ENCODE measurements at regions not wholly inside any gene's neighbourhood (a gene's known extent, or its start where the extent isn't known, plus 50 kb on each side); places are given as distances from the start of the nearest gene placed in this dataset.
A peak's percentile ranks its signal among the peaks of the same experiment; 100 is the strongest.
"Not testable (repeated sequence)": the region's sequence is repeated elsewhere in the genome, so short reads cannot be mapped to it uniquely, and the experiment has no call there.

GRCh38 chr17:65297916-65298315 lies 160.7 kb downstream of the RGS9 start:
- TF ChIP-seq CTCF (IDR thresholded peaks at IDR 0.05; ENCODE audit: borderline replicate concordance, control extremely low read depth, extremely low read depth, insufficient read depth, missing control alignments), result no peak
- DNase-seq (ENCODE audit: low spot score), result no peak
- in situ Hi-C loops (cut with MboI; ENCODE audit: low sequenced_read_pairs, unreplicated experiment), result loop anchor here (5.0 to 25.0 kb wide), 3 partner anchors 259 to 864 kb away; no protein-coding TSS in a partner anchor

DNA sequence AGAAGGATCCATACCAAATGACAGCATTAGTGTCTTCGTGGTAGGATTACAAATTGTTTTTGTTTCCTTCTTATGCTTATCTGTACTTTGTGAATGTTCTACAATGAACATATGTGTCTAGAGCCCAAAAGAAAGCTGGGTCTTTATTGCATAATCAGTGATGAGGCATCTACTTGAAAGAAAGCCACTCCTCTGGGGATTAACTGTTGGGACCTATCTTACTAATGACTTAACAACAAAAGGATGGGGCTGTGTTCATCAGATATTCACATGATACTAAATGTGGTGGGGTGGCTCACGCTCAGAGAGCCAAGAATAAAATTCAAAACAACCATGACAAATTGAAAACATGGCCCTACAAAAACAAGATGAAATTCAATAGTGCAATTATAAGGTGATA lies 160.2 kb downstream of the RGS9 start:
- DNase-seq (ENCODE audit: low spot score), result no peak
- no peak for TF ChIP-seq CTCF (IDR thresholded peaks at IDR 0.05; ENCODE audit: borderline replicate concordance, control extremely low read depth, extremely low read depth, insufficient read depth, missing control alignments)
- in situ Hi-C loops (cut with MboI; ENCODE audit: low sequenced_read_pairs, unreplicated experiment), result loop anchor here (5.0 to 25.0 kb wide), 3 partner anchors 260 to 865 kb away; no protein-coding TSS in a partner anchor

GRCh38 chr17:65294181-65294719 lies 157.1 kb downstream of the RGS9 start:
- in situ Hi-C loops (cut with MboI; ENCODE audit: low sequenced_read_pairs, unreplicated experiment), result loop anchor here (25.0 kb wide), 2 partner anchors 693 to 868 kb away; no protein-coding TSS in a partner anchor
- peak; percentile 72 for TF ChIP-seq CTCF (IDR thresholded peaks at IDR 0.05; ENCODE audit: borderline replicate concordance, control extremely low read depth, extremely low read depth, insufficient read depth, missing control alignments)
- DNase-seq (ENCODE audit: low spot score), result peak; percentile 73

- in situ Hi-C loops (cut with MboI; ENCODE audit: low sequenced_read_pairs, unreplicated experiment), result loop anchor here (25.0 kb wide), 2 partner anchors 694 to 869 kb away; no protein-coding TSS in a partner anchor
- TF ChIP-seq CTCF (IDR thresholded peaks at IDR 0.05; ENCODE audit: borderline replicate concordance, control extremely low read depth, extremely low read depth, insufficient read depth, missing control alignments), result no peak
- DNase-seq (ENCODE audit: low spot score), result no peak
These were observed 156.5 kb downstream of the RGS9 start for GRCh38 chr17:65293584-65294180.

GRCh38 chr17:65292430-65292829 lies 155.3 kb downstream of the RGS9 start:
- TF ChIP-seq CTCF (IDR thresholded peaks at IDR 0.05; ENCODE audit: borderline replicate concordance, control extremely low read depth, extremely low read depth, insufficient read depth, missing control alignments), result no peak
- in situ Hi-C loops (cut with MboI; ENCODE audit: low sequenced_read_pairs, unreplicated experiment), result loop anchor here (25.0 kb wide), 2 partner anchors 695 to 870 kb away; no protein-coding TSS in a partner anchor
- no peak for DNase-seq (ENCODE audit: low spot score)

DNA sequence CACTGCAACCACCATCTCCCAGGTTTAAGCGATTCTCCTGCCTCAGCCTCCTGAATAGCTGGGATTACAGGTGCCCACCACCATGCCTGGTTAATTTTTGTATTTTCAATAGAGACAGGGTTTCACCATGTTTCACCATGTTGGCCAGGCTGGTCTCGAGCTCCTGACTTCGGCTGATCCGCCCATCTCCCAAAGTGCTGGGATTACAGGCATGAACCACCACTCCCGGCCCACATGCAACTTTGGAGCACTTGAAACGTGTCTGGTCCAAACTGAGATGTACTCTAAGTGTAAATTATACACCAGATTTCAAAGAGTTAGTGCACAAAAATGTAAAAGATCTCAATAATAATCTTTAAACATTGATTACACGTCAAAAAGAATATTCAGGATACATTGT lies 154.1 kb downstream of the RGS9 start:
- DNase-seq (ENCODE audit: low spot score), result not testable (repeated sequence)
- in situ Hi-C loops (cut with MboI; ENCODE audit: low sequenced_read_pairs, unreplicated experiment), result loop anchor here (25.0 kb wide), 2 partner anchors 696 to 871 kb away; no protein-coding TSS in a partner anchor

GRCh38 chr17:65290616-65291015 lies 153.4 kb downstream of the RGS9 start:
- no peak for TF ChIP-seq CTCF (IDR thresholded peaks at IDR 0.05; ENCODE audit: borderline replicate concordance, control extremely low read depth, extremely low read depth, insufficient read depth, missing control alignments)
- no peak for DNase-seq (ENCODE audit: low spot score)
- in situ Hi-C loops (cut with MboI; ENCODE audit: low sequenced_read_pairs, unreplicated experiment), result loop anchor here (25.0 kb wide), 2 partner anchors 697 to 872 kb away; no protein-coding TSS in a partner anchor

All from GM13976 (cell line).